GM23338 (cell line): ENCODE measurements at regions not wholly inside any gene's neighbourhood (a gene's known extent, or its start where the extent isn't known, plus 50 kb on each side); places are given as distances from the start of the nearest gene placed in this dataset.

ENCODE experiments used
- CREB1 ChIP-seq: fragments of 250-450 bp; sonication (Bioruptor Pico); IDR thresholded peaks from 2 replicates; pipeline ENCODE4 v1.5.0; 2020; ENCODE audit warnings: low read depth, mild to moderate bottlenecking, moderate library complexity
- CTCF ChIP-seq, 2 experiments: fragments of 200-600 bp in 1 of 2; sonication (generic) in 1 of 2; conservative IDR thresholded peaks; 2 replicates each; pipeline versions ENCODE4 v1.5.1 to v1.6.1; 2016 to 2017; ENCODE audit warnings: antibody characterized with exemption in 2 of 2, low read depth in 2 of 2, mild to moderate bottlenecking in 2 of 2, moderate library complexity in 1 of 2
- EZH2 ChIP-seq: fragments of 200-600 bp; sonication (generic); IDR thresholded peaks from one replicate; pipeline ENCODE4 v1.8.0; 2017; ENCODE audit warnings: antibody characterized with exemption, mild to moderate bottlenecking, low read depth; ENCODE audit not compliant: unreplicated experiment
- EZH2phosphoT487 ChIP-seq: fragments of 200-600 bp; sonication (generic); IDR thresholded peaks from one replicate; pipeline ENCODE4 v1.8.1; 2018; ENCODE audit warnings: antibody characterized with exemption; ENCODE audit not compliant: unreplicated experiment
- JUNB ChIP-seq: IDR thresholded peaks from one replicate; pipeline ENCODE4 v1.6.1; 2016; ENCODE audit warnings: antibody characterized with exemption; ENCODE audit not compliant: unreplicated experiment
- NANOG ChIP-seq: IDR thresholded peaks from 2 replicates; pipeline ENCODE4 v1.6.1; 2016; ENCODE audit warnings: antibody characterized with exemption, borderline replicate concordance
- POLR2AphosphoS5 ChIP-seq: IDR thresholded peaks from 2 replicates; pipeline ENCODE4 v1.6.1; 2016; ENCODE audit warnings: antibody characterized with exemption, low read depth
- TF ChIP-seq, protein P1 (sequence below): IDR thresholded peaks from one replicate; pipeline ENCODE4 v1.6.1; 2018; ENCODE audit warnings: antibody characterized with exemption; ENCODE audit not compliant: unreplicated experiment
- TF ChIP-seq, protein P2 (sequence below): IDR thresholded peaks from 2 replicates; pipeline ENCODE4 v1.6.1; 2016; ENCODE audit warnings: antibody characterized with exemption

DNA sequence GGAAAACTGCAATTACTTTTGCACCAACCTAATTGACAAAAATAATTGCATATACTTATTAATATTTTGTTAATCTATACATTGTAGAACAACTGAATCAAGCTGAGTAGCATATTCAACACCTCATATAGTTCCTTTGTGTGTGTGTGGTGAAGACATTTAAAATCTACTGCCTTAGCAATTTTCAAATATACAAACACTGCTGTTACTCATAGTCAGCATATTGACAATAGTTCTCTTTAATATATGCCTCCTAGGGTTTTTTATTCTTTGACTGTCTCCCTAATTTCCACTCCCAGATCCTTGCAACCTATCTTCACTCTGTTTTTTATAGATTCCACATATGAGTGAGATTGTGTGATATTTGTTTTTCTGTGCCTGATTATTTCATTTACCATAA is 426.8 kb downstream of the PPARGC1A start:
- TF ChIP-seq CTCF (conservative IDR thresholded peaks at IDR 0.05; ENCODE audit: low read depth in 2 of 2) (no peak), EZH2 (no peak), NANOG (no peak), POLR2AphosphoS5 (no peak), CREB1 (CRISPR knock-in tag) (no peak), JUNB (no peak), EZH2phosphoT487 (no peak)
- TF ChIP-seq, protein P1, sequence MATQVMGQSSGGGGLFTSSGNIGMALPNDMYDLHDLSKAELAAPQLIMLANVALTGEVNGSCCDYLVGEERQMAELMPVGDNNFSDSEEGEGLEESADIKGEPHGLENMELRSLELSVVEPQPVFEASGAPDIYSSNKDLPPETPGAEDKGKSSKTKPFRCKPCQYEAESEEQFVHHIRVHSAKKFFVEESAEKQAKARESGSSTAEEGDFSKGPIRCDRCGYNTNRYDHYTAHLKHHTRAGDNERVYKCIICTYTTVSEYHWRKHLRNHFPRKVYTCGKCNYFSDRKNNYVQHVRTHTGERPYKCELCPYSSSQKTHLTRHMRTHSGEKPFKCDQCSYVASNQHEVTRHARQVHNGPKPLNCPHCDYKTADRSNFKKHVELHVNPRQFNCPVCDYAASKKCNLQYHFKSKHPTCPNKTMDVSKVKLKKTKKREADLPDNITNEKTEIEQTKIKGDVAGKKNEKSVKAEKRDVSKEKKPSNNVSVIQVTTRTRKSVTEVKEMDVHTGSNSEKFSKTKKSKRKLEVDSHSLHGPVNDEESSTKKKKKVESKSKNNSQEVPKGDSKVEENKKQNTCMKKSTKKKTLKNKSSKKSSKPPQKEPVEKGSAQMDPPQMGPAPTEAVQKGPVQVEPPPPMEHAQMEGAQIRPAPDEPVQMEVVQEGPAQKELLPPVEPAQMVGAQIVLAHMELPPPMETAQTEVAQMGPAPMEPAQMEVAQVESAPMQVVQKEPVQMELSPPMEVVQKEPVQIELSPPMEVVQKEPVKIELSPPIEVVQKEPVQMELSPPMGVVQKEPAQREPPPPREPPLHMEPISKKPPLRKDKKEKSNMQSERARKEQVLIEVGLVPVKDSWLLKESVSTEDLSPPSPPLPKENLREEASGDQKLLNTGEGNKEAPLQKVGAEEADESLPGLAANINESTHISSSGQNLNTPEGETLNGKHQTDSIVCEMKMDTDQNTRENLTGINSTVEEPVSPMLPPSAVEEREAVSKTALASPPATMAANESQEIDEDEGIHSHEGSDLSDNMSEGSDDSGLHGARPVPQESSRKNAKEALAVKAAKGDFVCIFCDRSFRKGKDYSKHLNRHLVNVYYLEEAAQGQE = no peak
- TF ChIP-seq, protein P2, sequence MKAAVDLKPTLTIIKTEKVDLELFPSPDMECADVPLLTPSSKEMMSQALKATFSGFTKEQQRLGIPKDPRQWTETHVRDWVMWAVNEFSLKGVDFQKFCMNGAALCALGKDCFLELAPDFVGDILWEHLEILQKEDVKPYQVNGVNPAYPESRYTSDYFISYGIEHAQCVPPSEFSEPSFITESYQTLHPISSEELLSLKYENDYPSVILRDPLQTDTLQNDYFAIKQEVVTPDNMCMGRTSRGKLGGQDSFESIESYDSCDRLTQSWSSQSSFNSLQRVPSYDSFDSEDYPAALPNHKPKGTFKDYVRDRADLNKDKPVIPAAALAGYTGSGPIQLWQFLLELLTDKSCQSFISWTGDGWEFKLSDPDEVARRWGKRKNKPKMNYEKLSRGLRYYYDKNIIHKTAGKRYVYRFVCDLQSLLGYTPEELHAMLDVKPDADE = no peak
